H9 (cell line): ENCODE measurements at regions not wholly inside any gene's neighbourhood (a gene's known extent, or its start where the extent isn't known, plus 50 kb on each side); places are given as distances from the start of the nearest gene placed in this dataset.

Experiments
- DNase-seq: peaks from one replicate; pipeline ENCODE4 v3.0.0-alpha.2; 2017
- H2AFZ ChIP-seq: one replicate; pipeline ENCODE4 v1.6.1; 2013; ENCODE audit warnings: mild to moderate bottlenecking, low read length, control low read depth, moderate library complexity
- H2AK5ac ChIP-seq: 2 replicates; pipeline ENCODE4 v1.6.1; 2013; ENCODE audit warnings: low read length, control low read depth, mixed read lengths; ENCODE audit not compliant: insufficient read length
- H2BK120ac ChIP-seq: one replicate; pipeline ENCODE4 v1.6.1; 2013; ENCODE audit warnings: low read depth, mild to moderate bottlenecking, low read length, control low read depth, inconsistent platforms; ENCODE audit not compliant: poor library complexity, severe bottlenecking
- H2BK12ac ChIP-seq: 2 replicates; pipeline ENCODE4 v1.6.1; 2013; ENCODE audit warnings: low read length, control low read depth, mixed read lengths, low read depth; ENCODE audit not compliant: insufficient read length
- H2BK15ac ChIP-seq: 2 replicates; pipeline ENCODE4 v1.6.1; 2013; ENCODE audit warnings: low read depth, low read length, control low read depth
- H2BK20ac ChIP-seq: one replicate; pipeline ENCODE4 v1.6.1; 2013; ENCODE audit warnings: low read depth, mild to moderate bottlenecking, low read length, control low read depth, inconsistent platforms; ENCODE audit not compliant: poor library complexity, severe bottlenecking
- H2BK5ac ChIP-seq: 2 replicates; pipeline ENCODE4 v1.6.1; 2013; ENCODE audit warnings: low read length, control low read depth, mixed read lengths; ENCODE audit not compliant: insufficient read length
- H3K14ac ChIP-seq: 2 replicates; pipeline ENCODE4 v1.6.1; 2013; ENCODE audit warnings: low read length, control low read depth; ENCODE audit not compliant: insufficient read depth
- H3K18ac ChIP-seq: 2 replicates; pipeline ENCODE4 v1.6.1; 2013; ENCODE audit warnings: low read depth, mild to moderate bottlenecking, mixed read lengths, low read length, control low read depth; ENCODE audit not compliant: insufficient read length
- H3K23ac ChIP-seq: 2 replicates; pipeline ENCODE4 v1.6.1; 2013; ENCODE audit warnings: low read length, control low read depth, mixed read lengths, low read depth; ENCODE audit not compliant: insufficient read length
- H3K23me2 ChIP-seq: 2 replicates; pipeline ENCODE4 v1.6.1; 2013; ENCODE audit warnings: low read depth, mild to moderate bottlenecking, mixed read lengths, low read length, control low read depth; ENCODE audit not compliant: insufficient read length, poor library complexity, severe bottlenecking
- H3K27ac ChIP-seq: 2 replicates; pipeline ENCODE4 v1.5.1; 2013; ENCODE audit warnings: low read length, control low read depth, mixed read lengths, low read depth; ENCODE audit not compliant: insufficient read length
- H3K27me3 ChIP-seq: 2 replicates; pipeline ENCODE4 v1.6.1; 2013; ENCODE audit warnings: low read length, control low read depth, inconsistent platforms; ENCODE audit not compliant: insufficient read depth
- H3K4ac ChIP-seq: 2 replicates; pipeline ENCODE4 v1.6.1; 2013; ENCODE audit warnings: low read depth, mild to moderate bottlenecking, control low read depth, inconsistent platforms, low read length, moderate library complexity
- H3K4me1 ChIP-seq: 2 replicates; pipeline ENCODE4 v1.6.1; 2013; ENCODE audit warnings: low read length, control low read depth, inconsistent platforms; ENCODE audit not compliant: insufficient read depth
- H3K4me2 ChIP-seq: 2 replicates; pipeline ENCODE4 v1.6.1; 2013; ENCODE audit warnings: low read length, control low read depth, mixed read lengths; ENCODE audit not compliant: insufficient read length, insufficient read depth
- H3K56ac ChIP-seq: 2 replicates; pipeline ENCODE4 v1.6.1; 2013; ENCODE audit warnings: low read depth, mild to moderate bottlenecking, mixed read lengths, low read length, control low read depth; ENCODE audit not compliant: insufficient read length
- H3K79me1 ChIP-seq: 2 replicates; pipeline ENCODE4 v1.6.1; 2013; ENCODE audit warnings: low read depth, mild to moderate bottlenecking, moderate library complexity, low read length, control low read depth, inconsistent platforms; ENCODE audit not compliant: insufficient read depth, poor library complexity, severe bottlenecking
- H3K79me2 ChIP-seq: 2 replicates; pipeline ENCODE4 v1.6.1; 2013; ENCODE audit warnings: low read length, control low read depth, inconsistent platforms; ENCODE audit not compliant: insufficient read depth
- H3K9ac ChIP-seq: 2 replicates; pipeline ENCODE4 v1.6.1; 2013; ENCODE audit warnings: low read length, control low read depth, mixed read lengths; ENCODE audit not compliant: insufficient read length; ENCODE audit errors: extremely low read depth
- H3K9me3 ChIP-seq: one replicate; pipeline ENCODE4 v1.6.1; 2013; ENCODE audit warnings: low read depth, low read length, inconsistent platforms; ENCODE audit not compliant: control insufficient read depth
- H3T11ph ChIP-seq: one replicate; pipeline ENCODE4 v1.6.1; 2013; ENCODE audit warnings: mild to moderate bottlenecking, low read length, control low read depth, inconsistent platforms
- H4K20me1 ChIP-seq: one replicate; pipeline ENCODE4 v1.6.1; 2013; ENCODE audit not compliant: control insufficient read depth, insufficient read length, insufficient read depth
- H4K5ac ChIP-seq: 2 replicates; pipeline ENCODE4 v1.6.1; 2013; ENCODE audit warnings: low read depth, mild to moderate bottlenecking, mixed read lengths, low read length, control low read depth; ENCODE audit not compliant: insufficient read length
- H4K8ac ChIP-seq: replicated peaks from 2 replicates; pipeline ENCODE4 v1.6.1; 2013; ENCODE audit warnings: low read length, control low read depth, mixed read lengths, low read depth; ENCODE audit not compliant: insufficient read length
- H4K91ac ChIP-seq: 2 replicates; pipeline ENCODE4 v1.6.1; 2013; ENCODE audit warnings: low read depth, mild to moderate bottlenecking, moderate library complexity, mixed read lengths, low read length, control low read depth; ENCODE audit not compliant: insufficient read length
- H3K27ac Mint-ChIP-seq, 3 experiments: 2 replicates in 2 of 3; 3 replicates in 1 of 3; pipeline ENCODE4 v1.8.0; 2020 to 2021; ENCODE audit warnings: mixed read lengths in 3 of 3, mild to moderate bottlenecking in 1 of 3, moderate library complexity in 1 of 3
- H3K27me3 Mint-ChIP-seq: 2 replicates; pipeline ENCODE4 v1.8.0; 2021; ENCODE audit warnings: low read depth, mild to moderate bottlenecking, moderate library complexity, mixed read lengths
- H3K36me3 Mint-ChIP-seq, 3 experiments: 2 replicates in 2 of 3; 3 replicates in 1 of 3; pipeline ENCODE4 v1.8.0; 2020 to 2021; ENCODE audit warnings: low read depth in 3 of 3, mixed read lengths in 3 of 3; ENCODE audit not compliant: insufficient read depth in 1 of 3
- H3K4me1 Mint-ChIP-seq, 2 experiments: 2 replicates each; pipeline ENCODE4 v1.8.0; 2020; ENCODE audit warnings: mixed read lengths in 2 of 2
- H3K4me3 Mint-ChIP-seq, 2 experiments: 2 replicates in 1 of 2; 3 replicates in 1 of 2; pipeline ENCODE4 v1.8.0; 2020 to 2021; ENCODE audit warnings: mild to moderate bottlenecking in 2 of 2, mixed read lengths in 2 of 2, moderate library complexity in 1 of 2
- H3K9me3 Mint-ChIP-seq, 2 experiments: 2 replicates in 1 of 2; 3 replicates in 1 of 2; pipeline ENCODE4 v1.8.0; 2020; ENCODE audit warnings: mild to moderate bottlenecking in 2 of 2, mixed read lengths in 2 of 2, moderate library complexity in 1 of 2
- WGBS: extraction: QIAGEN DNeasy Blood & Tissue Kit; methylation state at CpG from one replicate; pipeline ENCODE4 v1.1.7; 2013; ENCODE audit warnings: missing lambda C conversion rate, low lambda C conversion rate, mixed read lengths; ENCODE audit not compliant: insufficient read length; ENCODE audit errors: extremely low coverage; 5-methylcytosine and 5-hydroxymethylcytosine counted together
- TF ChIP-seq, protein P1 (sequence below): fragments of 200-600 bp; sonication (generic); conservative IDR thresholded peaks from 3 replicates; pipeline ENCODE4 v1.8.0; 2021; ENCODE audit warnings: antibody characterized with exemption, mild to moderate bottlenecking

DNA sequence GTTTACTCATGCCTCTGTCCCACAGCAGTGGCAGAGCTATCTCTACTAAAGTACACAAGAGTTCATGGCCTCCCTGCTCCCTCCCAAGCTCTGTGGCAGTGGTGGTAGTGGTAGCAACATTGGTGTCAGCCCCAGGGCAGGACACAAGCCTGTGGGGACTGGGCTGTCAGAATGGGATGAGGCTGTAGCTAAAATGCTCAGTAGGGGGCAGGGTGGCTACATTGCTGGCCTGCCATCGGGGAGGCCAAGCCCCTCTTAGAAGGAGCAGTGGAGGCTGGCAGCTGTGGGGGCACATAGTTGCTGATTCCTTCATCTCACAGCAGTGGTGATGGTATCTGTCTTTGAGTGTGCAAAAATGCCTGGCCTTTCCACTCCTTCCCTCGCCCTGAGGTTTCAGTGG is 461.7 kb downstream of the PCDH18 start:
- Histone ChIP-seq H3K14ac (no peak overlapping the region; the same call in 1 of the 2 replicates), H3K27me3 (no peaks in the 10 kb centered on the region), H2BK20ac (no peak overlapping the region), H3K79me2 (no peaks in the 10 kb centered on the region), H2BK5ac (no peak overlapping the region), H2BK120ac (no peak overlapping the region), H3K18ac (no peak overlapping the region), H3T11ph (no peak overlapping the region), H2AK5ac (no peak overlapping the region), H3K9ac (no peak overlapping the region), H4K5ac (no peak overlapping the region), H3K4ac (no peak overlapping the region), H3K56ac (no peak overlapping the region), H2BK12ac (no peak overlapping the region), H2AFZ (no peak overlapping the region), H3K4me2 (no peak overlapping the region), H4K20me1 (no peaks in the 10 kb centered on the region), H3K23ac (no peak overlapping the region), H4K8ac (no peak overlapping the region), H3K79me1 (no peaks in the 10 kb centered on the region), H2BK15ac (no peak overlapping the region), H3K23me2 (no peaks in the 10 kb centered on the region), H4K91ac (no peak overlapping the region), H3K27ac (no peak overlapping the region), H3K9me3 (no peaks in the 10 kb centered on the region), H3K4me1 (no peaks in the 10 kb centered on the region)
- H3K36me3 Mint-ChIP-seq, result no peaks in the 10 kb centered on the region; a peak in 1 of 7 replicates
- no CpG with 5 or more reads among the region's 2 CpGs for WGBS
- no peak overlapping the region; a peak in 1 of 7 replicates for H3K27ac Mint-ChIP-seq
- peak; percentile 49 for DNase-seq
- TF ChIP-seq, protein P1, sequence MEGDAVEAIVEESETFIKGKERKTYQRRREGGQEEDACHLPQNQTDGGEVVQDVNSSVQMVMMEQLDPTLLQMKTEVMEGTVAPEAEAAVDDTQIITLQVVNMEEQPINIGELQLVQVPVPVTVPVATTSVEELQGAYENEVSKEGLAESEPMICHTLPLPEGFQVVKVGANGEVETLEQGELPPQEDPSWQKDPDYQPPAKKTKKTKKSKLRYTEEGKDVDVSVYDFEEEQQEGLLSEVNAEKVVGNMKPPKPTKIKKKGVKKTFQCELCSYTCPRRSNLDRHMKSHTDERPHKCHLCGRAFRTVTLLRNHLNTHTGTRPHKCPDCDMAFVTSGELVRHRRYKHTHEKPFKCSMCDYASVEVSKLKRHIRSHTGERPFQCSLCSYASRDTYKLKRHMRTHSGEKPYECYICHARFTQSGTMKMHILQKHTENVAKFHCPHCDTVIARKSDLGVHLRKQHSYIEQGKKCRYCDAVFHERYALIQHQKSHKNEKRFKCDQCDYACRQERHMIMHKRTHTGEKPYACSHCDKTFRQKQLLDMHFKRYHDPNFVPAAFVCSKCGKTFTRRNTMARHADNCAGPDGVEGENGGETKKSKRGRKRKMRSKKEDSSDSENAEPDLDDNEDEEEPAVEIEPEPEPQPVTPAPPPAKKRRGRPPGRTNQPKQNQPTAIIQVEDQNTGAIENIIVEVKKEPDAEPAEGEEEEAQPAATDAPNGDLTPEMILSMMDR, result peak; percentile 38; the same call in 2 of the 3 replicates
- no peak overlapping the region for H3K4me3 Mint-ChIP-seq
- peaks cover 2 to 5% of the 10 kb centered on the region in 2 experiments; a peak in 3 of 5 replicates for H3K9me3 Mint-ChIP-seq
- peaks cover 0 to 3% of the 10 kb centered on the region in 2 experiments; a peak in 1 of 4 replicates for H3K4me1 Mint-ChIP-seq
- H3K27me3 Mint-ChIP-seq, result no peaks in the 10 kb centered on the region
